ENCODE measurements at regions not wholly inside any gene's neighbourhood (a gene's known extent, or its start where the extent isn't known, plus 50 kb on each side); places are given as distances from the start of the nearest gene placed in this dataset.

GRCh38 chr11:97201743-97202612, 812.2 kb downstream of the JRKL start:
- no peak for DNase-seq

- no peak for DNase-seq
Measured at GRCh38 chr11:97202613-97203292, 812.9 kb downstream of the JRKL start.

DNA sequence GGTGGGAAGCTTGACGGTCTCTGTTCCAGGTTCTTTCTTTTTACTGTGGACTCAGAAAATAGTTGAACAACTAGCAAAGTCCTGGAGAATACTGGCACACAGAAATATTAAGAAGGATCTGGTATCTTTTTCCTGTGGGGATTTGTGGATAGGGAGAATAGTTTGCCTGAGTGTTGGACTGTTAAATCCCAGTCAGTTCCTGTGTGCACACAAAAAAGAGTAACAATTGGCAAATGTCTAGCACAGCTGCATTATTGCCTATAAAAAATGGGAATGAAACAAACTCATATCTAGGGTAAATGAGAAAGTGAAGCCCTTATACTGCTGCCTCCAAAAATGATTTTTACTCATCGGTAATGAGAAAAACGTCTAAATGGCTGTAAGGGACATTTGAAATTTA, 828.2 kb downstream of the JRKL start:
- no peak for DNase-seq

GRCh38 chr11:97223647-97224046, 833.8 kb downstream of the JRKL start:
- no peak for DNase-seq

GRCh38 chr11:97224396-97224795, 834.6 kb downstream of the JRKL start:
- no peak for DNase-seq

DNA sequence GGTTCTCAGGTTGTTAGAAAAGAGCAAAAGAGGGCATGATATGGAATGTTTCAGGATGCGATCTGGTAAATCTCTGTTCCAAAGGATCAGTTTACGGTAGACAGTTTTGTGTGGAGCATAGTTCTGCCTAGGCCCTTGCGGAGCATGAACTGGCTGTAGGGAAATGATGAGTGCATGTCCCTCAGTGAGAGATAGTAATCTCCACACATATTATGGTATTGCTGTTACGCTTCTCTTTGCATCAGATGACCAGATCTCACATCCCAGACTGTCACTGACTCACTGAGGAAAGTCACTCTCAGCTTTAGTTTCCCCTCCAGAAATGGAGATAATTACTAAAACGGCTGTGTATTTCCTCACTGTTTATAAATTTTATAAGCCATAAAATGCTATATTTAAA, 836.0 kb downstream of the JRKL start:
- DNase-seq: no peak

DNA sequence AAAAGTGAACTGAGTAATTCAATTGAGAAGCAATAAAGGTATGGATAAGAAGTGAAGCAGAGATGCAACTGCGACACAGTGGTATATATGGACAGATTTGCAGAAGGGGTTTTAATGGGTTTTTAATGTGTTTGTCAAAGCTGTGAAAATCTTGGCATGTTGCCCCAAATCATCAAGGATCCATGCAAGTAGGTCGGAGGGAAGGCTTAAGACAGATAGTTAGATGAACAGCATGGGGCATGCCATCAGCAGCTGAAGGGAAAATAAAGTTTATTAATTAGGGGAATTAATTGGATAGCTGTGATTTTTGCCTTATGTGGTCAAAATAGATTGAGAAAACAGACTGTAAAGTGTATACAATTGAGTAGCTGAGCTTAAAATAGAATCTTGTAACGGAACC, 840.1 kb downstream of the JRKL start:
- no peak for DNase-seq

DNA sequence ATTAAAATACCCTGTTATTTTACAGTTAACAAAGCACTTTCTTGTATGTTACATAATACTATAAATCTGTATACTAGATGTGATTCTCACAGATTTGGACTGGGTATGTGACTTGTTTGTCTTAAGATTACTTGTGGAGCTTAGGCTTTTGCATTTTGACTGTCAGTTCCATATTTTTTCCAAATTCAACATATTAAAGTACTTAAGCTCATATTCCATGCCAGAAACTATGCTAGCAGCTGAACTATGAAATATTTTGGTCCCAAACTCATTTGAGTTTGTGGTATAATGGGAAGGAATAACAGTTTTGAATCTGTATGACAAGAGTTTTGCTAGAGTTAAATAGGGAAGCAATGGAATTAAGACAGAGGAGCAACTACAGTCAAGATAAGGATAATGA, 841.4 kb downstream of the JRKL start:
- DNase-seq: no peak

- DNase-seq: no peak
Measured at GRCh38 chr11:97234016-97234415, 844.2 kb downstream of the JRKL start.

DNA sequence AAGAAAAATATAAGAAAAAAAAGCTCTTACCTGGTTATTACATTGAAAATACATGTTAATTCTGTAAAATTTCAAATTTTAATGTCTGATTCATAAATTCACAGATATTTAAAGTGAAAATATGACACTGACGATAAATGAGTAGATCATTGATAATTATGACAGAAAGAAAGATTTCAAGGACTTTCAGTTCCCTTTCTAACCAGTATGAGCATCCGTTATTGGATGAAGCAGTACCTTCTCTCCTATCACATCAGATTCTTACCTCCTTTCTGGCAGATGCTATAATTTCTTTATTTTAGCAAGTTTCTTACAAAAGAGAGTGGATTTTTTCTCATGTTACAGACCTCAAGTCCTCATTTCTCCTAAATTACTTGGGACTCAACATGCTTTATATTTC, 847.3 kb downstream of the JRKL start:
- no peak for DNase-seq

DNA sequence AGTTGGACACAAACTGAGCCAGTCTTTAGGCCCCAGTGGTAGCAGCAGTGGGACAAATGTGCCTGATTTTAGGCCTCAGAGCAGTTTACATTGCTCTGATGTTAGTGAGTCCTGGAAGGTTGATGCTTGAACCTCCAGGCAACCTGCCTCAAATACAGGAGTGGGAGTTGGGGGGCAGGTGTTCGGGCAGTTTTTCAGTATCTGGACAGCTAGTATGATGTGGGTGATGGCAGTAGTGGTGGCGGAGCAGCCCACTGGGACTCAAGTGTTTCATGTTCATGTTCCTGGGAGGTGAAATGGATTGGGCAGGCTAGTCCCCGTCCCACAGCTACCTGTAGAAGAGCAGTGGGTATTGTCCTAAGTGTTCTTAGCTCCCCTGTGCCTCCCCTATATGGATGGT, 857.8 kb downstream of the JRKL start:
- no peak for DNase-seq

DNA sequence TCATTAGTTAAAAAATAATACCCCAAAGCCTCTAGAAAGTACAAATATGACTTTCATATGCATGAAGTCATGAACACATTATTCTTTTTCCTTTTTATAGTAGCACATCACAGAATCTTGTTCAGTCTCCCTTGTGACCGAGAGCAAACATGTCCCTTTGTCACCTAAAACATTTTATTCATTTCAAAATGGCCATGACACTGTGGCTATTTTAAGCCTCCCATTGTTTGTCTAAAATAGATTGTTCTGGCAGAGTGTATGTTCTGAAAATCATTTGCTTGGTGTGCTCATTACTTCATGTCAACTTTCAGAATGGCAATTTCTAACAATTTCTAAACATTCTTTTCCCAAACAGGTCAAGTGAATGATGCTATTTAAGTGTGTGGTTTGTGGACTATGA, 865.0 kb downstream of the JRKL start:
- no peak for DNase-seq

DNA sequence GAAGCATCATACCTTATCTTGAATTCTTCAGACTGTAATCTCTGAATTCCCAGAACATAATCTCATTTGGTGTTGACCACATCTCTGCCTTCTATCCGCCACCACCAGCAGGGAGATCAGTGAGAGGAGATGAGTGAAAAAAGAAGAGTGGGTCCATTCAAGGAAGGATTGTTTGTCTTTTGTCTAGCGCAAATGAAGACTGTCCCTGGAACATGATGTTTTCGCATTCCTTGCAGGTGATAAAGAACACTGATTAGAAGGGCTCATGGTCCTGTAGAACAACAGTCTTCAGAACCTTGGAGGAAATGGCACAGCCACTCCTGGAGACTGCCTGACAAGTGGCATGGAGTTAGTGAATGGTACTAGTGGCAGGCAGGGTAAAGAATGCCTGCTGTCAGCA, 869.6 kb downstream of the JRKL start:
- no peak for DNase-seq

DNA sequence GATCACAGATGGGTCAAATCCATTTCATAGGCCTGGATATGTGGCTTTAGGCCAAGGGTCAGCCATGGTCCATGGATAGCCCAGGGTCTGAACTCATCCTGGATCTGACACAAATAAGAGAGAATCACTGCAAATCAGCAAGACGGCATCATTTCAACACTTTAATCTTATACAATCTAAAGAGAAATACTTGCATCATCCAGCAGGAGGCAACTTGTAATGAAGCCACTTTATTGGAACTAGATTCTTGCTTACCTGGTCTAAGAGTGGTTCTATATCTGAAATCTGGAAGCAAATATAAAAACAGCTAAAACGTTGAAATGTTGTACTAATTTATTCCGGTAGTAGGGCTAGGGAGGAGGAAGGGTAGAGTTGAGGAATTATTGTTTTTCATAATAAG, 870.1 kb downstream of the JRKL start:
- DNase-seq: no peak

DNA sequence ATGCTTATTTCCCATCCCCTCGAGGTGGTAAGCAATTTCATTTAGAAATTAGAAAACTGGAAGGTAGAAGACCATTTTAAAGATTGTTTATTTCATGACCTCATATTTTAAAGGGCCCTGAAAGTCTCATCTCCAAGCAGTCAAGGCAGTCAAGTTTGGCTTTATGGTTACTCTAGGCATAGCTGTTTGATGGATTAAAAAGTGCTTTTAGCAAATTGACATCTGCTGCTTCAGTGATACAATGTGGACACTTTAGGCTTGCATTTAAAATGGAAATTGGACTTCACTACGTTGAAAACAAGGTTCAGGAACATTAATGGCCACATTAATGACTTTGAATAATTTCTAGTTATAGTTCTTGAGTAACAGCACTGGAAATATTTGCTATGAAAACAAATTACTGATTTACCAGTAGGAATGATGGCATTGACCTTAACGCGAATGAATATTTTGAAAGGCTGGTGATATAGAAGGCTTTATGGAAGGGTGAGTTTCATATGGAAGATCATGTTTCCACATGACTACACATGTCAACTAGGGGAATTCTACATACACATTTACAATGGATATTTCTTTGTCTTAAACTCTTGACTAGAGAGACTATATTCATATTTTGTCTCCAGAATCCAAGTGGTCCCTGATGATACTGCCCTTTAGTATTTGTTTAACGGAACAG, 873.5 kb downstream of the JRKL start:
- no peak for DNase-seq

GRCh38 chr11:97269527-97269926, 879.7 kb downstream of the JRKL start:
- no peak for DNase-seq

GRCh38 chr11:97279341-97279740, 889.5 kb downstream of the JRKL start:
- no peak for DNase-seq

DNA sequence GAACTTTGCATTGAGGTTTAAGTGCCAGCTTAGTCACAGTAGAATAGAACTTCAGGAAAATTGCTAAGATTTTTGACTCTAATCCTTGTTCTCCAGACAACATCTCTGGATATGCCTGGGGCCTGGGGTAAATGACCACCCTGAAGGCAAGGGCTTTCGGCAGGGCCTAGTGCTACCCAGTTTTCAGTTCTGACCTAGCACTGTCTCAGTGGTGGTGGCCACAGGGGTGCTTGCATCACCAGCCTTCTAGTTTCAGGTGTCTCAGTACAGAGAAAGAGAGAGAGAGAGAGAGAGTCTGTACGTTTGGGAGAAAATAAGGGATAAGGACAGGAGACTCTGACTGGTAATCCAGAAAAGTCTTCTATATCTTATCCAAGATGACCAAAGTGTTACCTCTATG, 890.5 kb downstream of the JRKL start:
- DNase-seq: no peak

DNA sequence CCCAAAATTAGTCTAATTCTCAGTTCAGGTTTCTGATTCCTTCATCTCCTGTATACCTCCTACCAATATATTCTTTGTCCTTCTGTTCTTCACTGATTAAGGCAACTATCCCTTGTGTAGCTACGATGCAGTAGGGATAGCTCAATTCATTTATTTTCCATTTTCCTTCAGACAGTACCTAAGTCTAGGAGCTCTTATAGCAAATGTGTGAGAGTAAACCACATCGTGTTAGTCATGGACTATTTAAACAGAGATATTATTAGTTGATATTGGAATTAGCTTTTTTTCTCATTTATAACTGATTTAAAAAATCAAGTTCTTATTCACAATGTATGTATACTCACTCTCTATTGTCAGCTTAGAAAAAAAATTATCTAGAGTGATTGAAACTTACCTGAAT, 900.0 kb downstream of the JRKL start:
- no peak for DNase-seq

- DNase-seq: no peak
Measured at GRCh38 chr11:97290464-97291041, 900.7 kb downstream of the JRKL start.

GRCh38 chr11:97296301-97296700, 906.5 kb downstream of the JRKL start:
- no peak for DNase-seq

- no peak for DNase-seq
Measured at GRCh38 chr11:97309291-97309690, 919.5 kb downstream of the JRKL start.

- no peak for DNase-seq
Measured at GRCh38 chr11:97325693-97326092, 935.9 kb downstream of the JRKL start.

DNA sequence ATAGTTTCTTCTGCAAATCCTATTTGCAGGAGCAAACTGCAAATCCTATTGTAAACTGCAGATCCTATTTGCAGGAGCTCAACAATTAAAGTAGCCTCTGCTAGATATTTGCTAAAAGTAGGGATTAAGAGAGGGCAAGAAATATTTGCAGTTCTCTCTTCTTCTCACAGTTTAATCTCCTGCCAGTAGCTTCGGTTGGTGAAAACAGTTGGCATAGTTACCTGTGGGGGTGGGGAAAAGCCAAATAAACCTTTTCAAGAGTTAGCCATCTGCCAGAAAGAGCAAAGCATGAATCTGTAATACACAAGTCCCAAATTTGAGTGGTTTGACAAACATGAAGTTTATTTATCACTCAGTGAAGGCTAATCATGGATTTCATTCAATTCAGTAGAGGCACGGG, 942.5 kb downstream of the JRKL start:
- DNase-seq: no peak
